Spleen (tissue), 11 donors: ENCODE measurements at regions not wholly inside any gene's neighbourhood (a gene's known extent, or its start where the extent isn't known, plus 50 kb on each side); places are given as distances from the start of the nearest gene placed in this dataset.

Experiments
- DNase-seq: peaks from one replicate; pipeline ENCODE4 v3.0.0-alpha.2; 2020
- H3K27ac ChIP-seq, 8 donors: fragments of 200-600 bp; sonication (generic) in 7 of 8; 1 replicate in 4 of 8; 2 replicates in 4 of 8; pipeline versions ENCODE4 v1.5.0 to v1.8.0; 2016 to 2021; ENCODE audit warnings: inconsistent platforms in 4 of 8, mild to moderate bottlenecking in 4 of 8, moderate library complexity in 1 of 8
- H3K27me3 ChIP-seq, 7 donors: fragments of 200-600 bp; sonication (generic) in 6 of 7; replicated peaks in 1 of 7; 1 replicate in 4 of 7; 2 replicates in 3 of 7; pipeline versions ENCODE4 v1.5.0 to v1.8.0; 2016 to 2021; ENCODE audit warnings: inconsistent platforms in 3 of 7, mild to moderate bottlenecking in 1 of 7
- H3K36me3 ChIP-seq, 6 donors: fragments of 200-600 bp; sonication (generic) in 5 of 6; 1 replicate in 4 of 6; 2 replicates in 2 of 6; pipeline versions ENCODE4 v1.5.0 to v1.8.0; 2016 to 2021; ENCODE audit warnings: inconsistent platforms in 2 of 6
- H3K4me1 ChIP-seq, 6 donors: fragments of 200-600 bp; sonication (generic) in 5 of 6; 1 replicate in 3 of 6; 2 replicates in 3 of 6; pipeline versions ENCODE4 v1.5.0 to v1.8.0; 2016 to 2021; ENCODE audit warnings: inconsistent platforms in 3 of 6
- H3K4me3 ChIP-seq, 8 donors: fragments of 200-600 bp; sonication (generic) in 7 of 8; 1 replicate in 4 of 8; 2 replicates in 4 of 8; pipeline versions ENCODE4 v1.5.0 to v1.8.0; 2016 to 2021; ENCODE audit warnings: inconsistent platforms in 4 of 8, mild to moderate bottlenecking in 4 of 8, moderate library complexity in 2 of 8
- H3K9me3 ChIP-seq, 8 donors: fragments of 200-600 bp; sonication (generic) in 7 of 8; 1 replicate in 4 of 8; 2 replicates in 4 of 8; pipeline versions ENCODE4 v1.5.0 to v1.8.0; 2016 to 2021; ENCODE audit warnings: inconsistent platforms in 4 of 8
- CTCF ChIP-seq, 11 experiments: fragments of 200-600 bp in 7 of 11; fragments of 450-650 bp in 4 of 11; sonication (generic) in 4 of 11; IDR thresholded peaks in 8 of 11; conservative IDR thresholded peaks in 3 of 11; 1 replicate in 7 of 11; 2 replicates in 4 of 11; pipeline versions ENCODE4 v1.4.0 to v1.8.0; 2016 to 2021; ENCODE audit warnings: antibody characterized with exemption in 11 of 11, inconsistent platforms in 4 of 11, mild to moderate bottlenecking in 1 of 11
- POLR2A ChIP-seq, 3 donors: fragments of 450-650 bp; IDR thresholded peaks; one replicate each; pipeline ENCODE4 v1.5.1; 2017; ENCODE audit warnings: antibody characterized with exemption in 3 of 3, mild to moderate bottlenecking in 1 of 3
- POLR2AphosphoS5 ChIP-seq, 3 donors: sonication (generic); formaldehyde crosslinking; IDR thresholded peaks; one replicate each; pipeline ENCODE4 v1.5.1; 2017; ENCODE audit warnings: antibody characterized with exemption in 3 of 3
- WGBS, 5 donors: extraction: QIAGEN DNeasy Blood & Tissue Kit in 3 of 5; methylation state at CpG; one replicate each; pipeline versions ENCODE4 v1.1.5 to v1.1.7; 2013 to 2018; 5-methylcytosine and 5-hydroxymethylcytosine counted together
- intact Hi-C: fragments of 100-400 bp; cut with DNase I; formaldehyde crosslinking; loops from one replicate; pipeline ENCODE4 v1.15.0; 2023; ENCODE audit warnings: low total_unique reads
- donor health status: healthy with polysubstance abuse.
- donor health status: DM: no; HTN: no; CAD: no; lungs with moderate emphysema.
- donor health status: DM: no; HTN: no; CAD: no.
- donor health status: Bipolar disorder and iron deficiency.
- donor health status: healthy.
- donor health status: DM: no; HTN: no; CAD: no.
- donor health status: DM: yes; HTN: yes; CAD: no.

- WGBS, 5 donors = 84 to 93% (median 88%) methylated on average over 11 of the region's 11 CpGs
- DNase-seq = no peak
Observed at GRCh38 chr19:32103541-32103940, 241.9 kb upstream of the ZNF507 start.

GRCh38 chr19:32104153-32104849 lies 241.1 kb upstream of the ZNF507 start:
- Histone ChIP-seq H3K9me3 (peaks cover 0 to 13% (median 0%) of the 10 kb centered on the region in 8 donors), H3K4me1 (no peaks in the 10 kb centered on the region), H3K27ac (no peak overlapping the region), H3K27me3 (peaks cover 0 to 32% (median 0%) of the 10 kb centered on the region in 7 donors), H3K4me3 (no peak overlapping the region), H3K36me3 (no peaks in the 10 kb centered on the region)
- intact Hi-C loops = no loop called here
- TF ChIP-seq POLR2A (IDR thresholded peaks at IDR 0.05) (no peak), POLR2AphosphoS5 (IDR thresholded peaks at IDR 0.05) (no peak), CTCF (IDR thresholded peaks at IDR 0.05 in 8 of 11, conservative IDR thresholded peaks at IDR 0.05 in 3 of 11) (no peak)
- DNase-seq = no peak
- 12 to 29% (median 16%) methylated on average over 16 of the region's 16 CpGs for WGBS, 5 donors

More at GRCh38 chr19:32103541-32103940, 241.9 kb upstream of the ZNF507 start:
- TF ChIP-seq CTCF (IDR thresholded peaks at IDR 0.05 in 8 of 11, conservative IDR thresholded peaks at IDR 0.05 in 3 of 11) (no peak), POLR2A (IDR thresholded peaks at IDR 0.05) (no peak), POLR2AphosphoS5 (IDR thresholded peaks at IDR 0.05) (no peak)
- no peaks in the 10 kb centered on the region for H3K4me1 ChIP-seq
- H3K27me3 ChIP-seq = peaks cover 0 to 32% (median 0%) of the 10 kb centered on the region in 7 donors
- intact Hi-C loops = no loop called here
- no peak overlapping the region for H3K4me3 ChIP-seq
- peaks cover 0 to 13% (median 0%) of the 10 kb centered on the region in 8 donors for H3K9me3 ChIP-seq
- H3K27ac ChIP-seq = no peak overlapping the region
- no peaks in the 10 kb centered on the region for H3K36me3 ChIP-seq

- intact Hi-C loops = no loop called here
- Histone ChIP-seq H3K9me3 (peaks cover 0 to 10% (median 0%) of the 10 kb centered on the region in 8 donors), H3K4me3 (no peak overlapping the region), H3K4me1 (no peaks in the 10 kb centered on the region), H3K27ac (no peak overlapping the region), H3K27me3 (peaks cover 0 to 32% (median 0%) of the 10 kb centered on the region in 7 donors), H3K36me3 (no peaks in the 10 kb centered on the region)
- TF ChIP-seq POLR2AphosphoS5 (IDR thresholded peaks at IDR 0.05) = no peak
- no peak for TF ChIP-seq POLR2A (IDR thresholded peaks at IDR 0.05)
- no peak for TF ChIP-seq CTCF (IDR thresholded peaks at IDR 0.05 in 8 of 11, conservative IDR thresholded peaks at IDR 0.05 in 3 of 11)
- 49 to 64% (median 51%) methylated on average over 8 of the region's 8 CpGs for WGBS, 5 donors
- DNase-seq = no peak
Observed at GRCh38 chr19:32104850-32105235, 240.6 kb upstream of the ZNF507 start.

GRCh38 chr19:32105527-32106310 lies 239.7 kb upstream of the ZNF507 start:
- H3K4me1 ChIP-seq = no peaks in the 10 kb centered on the region
- 87 to 92% (median 89%) methylated on average over 16 of the region's 16 CpGs for whole genome bisulfite sequencing, 5 donors

More at GRCh38 chr19:32105527-32106310, 239.7 kb upstream of the ZNF507 start:
- no peak for DNase-seq
- TF ChIP-seq POLR2A (IDR thresholded peaks at IDR 0.05) = no peak
- no peak for TF ChIP-seq POLR2AphosphoS5 (IDR thresholded peaks at IDR 0.05)
- TF ChIP-seq CTCF (IDR thresholded peaks at IDR 0.05 in 8 of 11, conservative IDR thresholded peaks at IDR 0.05 in 3 of 11) = no peak
- Histone ChIP-seq H3K27me3 (peaks cover 0 to 32% (median 0%) of the 10 kb centered on the region in 7 donors), H3K4me3 (no peak overlapping the region), H3K9me3 (peaks cover 0 to 6% (median 0%) of the 10 kb centered on the region in 8 donors), H3K36me3 (no peaks in the 10 kb centered on the region), H3K27ac (no peak overlapping the region)
- intact Hi-C loops = no loop called here
